Stimulated activated CD8-positive, alpha-beta memory T cell treated with anti-CD3 and anti-CD28 coated beads, Interleukin-4, amount 100 ng/mL, for 24 hours (primary cell): ENCODE measurements at regions not wholly inside any gene's neighbourhood (a gene's known extent, or its start where the extent isn't known, plus 50 kb on each side); places are given as distances from the start of the nearest gene placed in this dataset.
A peak's percentile ranks its signal among the peaks of the same experiment; 100 is the strongest.

Source experiments
- DNase-seq: peaks from one replicate; pipeline ENCODE4 v3.0.0-alpha.2; 2020; ENCODE audit warnings: low read depth

DNA sequence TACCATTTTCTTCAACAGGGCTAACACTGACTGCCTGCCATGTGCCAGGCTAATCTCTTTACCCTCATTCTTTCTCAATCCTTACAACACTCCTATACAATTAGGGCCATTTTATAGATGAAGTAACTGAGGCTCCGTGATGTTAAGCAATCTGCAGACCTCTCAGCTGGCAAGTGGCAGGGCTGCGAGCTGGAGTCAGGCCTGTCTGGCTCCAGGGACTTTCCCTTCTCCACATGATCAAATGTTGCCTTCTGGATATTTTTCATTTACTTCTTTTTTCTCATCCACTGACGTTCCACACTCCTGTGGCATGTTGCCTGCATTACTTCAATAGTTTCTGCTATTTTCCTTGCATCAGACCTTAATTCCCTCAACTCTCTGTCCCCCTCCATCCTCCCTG, 55.2 kb upstream of the TAGAP start:
- no peak for DNase-seq

- DNase-seq: no peak
These were observed 54.5 kb upstream of the TAGAP start for GRCh38 chr6:159099276-159099675.

- peak; percentile 49 for DNase-seq
These were observed 53.9 kb upstream of the TAGAP start for GRCh38 chr6:159098636-159099106.

GRCh38 chr6:159097256-159097655, 52.5 kb upstream of the TAGAP start:
- DNase-seq: peak; percentile 58

DNA sequence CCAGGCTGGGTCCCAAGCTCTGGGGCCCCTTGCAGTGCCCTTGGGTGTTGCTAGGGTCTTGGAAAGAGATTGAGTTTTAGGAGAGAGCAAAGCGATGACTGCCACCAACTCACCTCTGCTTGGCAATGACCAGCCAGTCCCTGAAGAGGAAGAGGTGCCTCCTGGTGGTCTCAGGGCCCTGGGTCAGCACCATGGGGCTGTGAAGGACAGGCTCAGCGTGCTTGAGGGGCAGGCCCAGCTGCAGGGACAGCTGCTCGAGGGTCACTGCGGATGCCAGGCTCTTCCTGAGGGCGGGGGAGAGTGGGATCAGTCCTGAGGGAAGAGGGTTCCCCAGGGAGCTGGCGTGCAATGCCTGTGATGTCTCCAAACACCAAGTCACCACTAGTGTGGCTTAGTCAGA, 50.8 kb upstream of the TAGAP start:
- no peak for DNase-seq

DNA sequence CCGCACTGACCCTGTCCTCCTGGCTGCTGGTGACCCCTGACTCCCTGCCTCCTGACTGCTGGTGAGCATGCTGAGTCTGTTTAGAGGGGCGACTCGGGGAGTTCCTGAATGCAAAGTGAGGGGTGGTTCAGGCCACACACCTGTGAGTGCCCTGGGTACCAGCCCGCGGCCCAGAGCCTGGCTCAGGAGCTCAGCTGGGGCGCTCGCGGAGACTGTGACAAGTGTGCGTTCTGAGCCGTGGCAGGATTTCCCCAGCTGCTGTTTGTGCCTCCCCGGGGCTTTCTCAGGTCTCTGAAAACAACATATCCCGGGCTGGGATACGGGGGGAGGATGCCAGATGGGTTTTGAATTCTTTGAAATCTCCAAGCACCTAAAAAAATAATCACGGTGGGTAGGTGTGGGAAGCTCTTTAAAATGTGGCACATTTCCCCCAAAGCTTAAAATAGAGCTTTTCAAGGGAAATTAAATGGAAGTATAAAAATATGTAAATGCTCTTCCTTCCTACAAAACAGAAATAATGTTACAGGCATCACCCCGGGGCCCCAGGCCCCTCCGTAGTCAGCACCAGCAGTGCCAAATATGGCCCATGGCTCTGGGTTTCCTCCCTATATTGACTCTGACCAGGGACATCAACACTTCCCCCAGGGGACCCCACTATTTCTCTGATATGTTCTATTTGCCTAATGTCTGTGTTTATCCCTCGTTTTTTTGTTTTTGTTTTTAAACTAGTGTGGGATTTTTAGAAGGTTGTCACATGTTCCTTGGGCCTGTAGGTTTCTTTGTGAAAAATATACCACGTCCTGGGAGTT, 49.9 kb upstream of the TAGAP start:
- peak; percentile 50 for DNase-seq
